GM21619 (cell line): ENCODE measurements at regions not wholly inside any gene's neighbourhood (a gene's known extent, or its start where the extent isn't known, plus 50 kb on each side); places are given as distances from the start of the nearest gene placed in this dataset.
"Not testable (repeated sequence)": the region's sequence is repeated elsewhere in the genome, so short reads cannot be mapped to it uniquely, and the experiment has no call there.

Experiments used
- ATAC-seq: cut with Tn5 transposase; IDR thresholded peaks from one replicate; pipeline ENCODE4 v1.9.1; 2021; ENCODE audit not compliant: unreplicated experiment

- not testable (repeated sequence) for ATAC-seq
Measured at GRCh38 chr15:20204177-20204866, 337.3 kb downstream of the GOLGA6L6 start.

GRCh38 chr15:20203649-20204150 lies 337.9 kb downstream of the GOLGA6L6 start:
- not testable (repeated sequence) for ATAC-seq

- not testable (repeated sequence) for ATAC-seq
Measured at GRCh38 chr15:20194591-20195198, 346.9 kb downstream of the GOLGA6L6 start.

GRCh38 chr15:20192982-20193929 lies 348.3 kb downstream of the GOLGA6L6 start:
- ATAC-seq = peak; percentile 87

GRCh38 chr15:20191508-20192125 lies 350.0 kb downstream of the GOLGA6L6 start:
- not testable (repeated sequence) for ATAC-seq

- not testable (repeated sequence) for ATAC-seq
Measured at GRCh38 chr15:20188611-20189010, 353.0 kb downstream of the GOLGA6L6 start.

GRCh38 chr15:20187370-20188355 lies 353.9 kb downstream of the GOLGA6L6 start:
- ATAC-seq = not testable (repeated sequence)

- not testable (repeated sequence) for ATAC-seq
Measured at GRCh38 chr15:20184879-20185278, 356.7 kb downstream of the GOLGA6L6 start.

- not testable (repeated sequence) for ATAC-seq
Measured at GRCh38 chr15:20168221-20168620, 373.4 kb downstream of the GOLGA6L6 start.

GRCh38 chr15:20153528-20153927 lies 388.1 kb downstream of the GOLGA6L6 start:
- not testable (repeated sequence) for ATAC-seq

GRCh38 chr15:20148679-20149078 lies 392.9 kb downstream of the GOLGA6L6 start:
- ATAC-seq = not testable (repeated sequence)

- ATAC-seq = not testable (repeated sequence)
Measured at GRCh38 chr15:20148008-20148407, 393.6 kb downstream of the GOLGA6L6 start.

GRCh38 chr15:20144333-20145036 lies 397.1 kb downstream of the GOLGA6L6 start:
- not testable (repeated sequence) for ATAC-seq

GRCh38 chr15:20142906-20143305 lies 398.7 kb downstream of the GOLGA6L6 start:
- not testable (repeated sequence) for ATAC-seq

- ATAC-seq = not testable (repeated sequence)
Measured at GRCh38 chr15:20142410-20142809, 399.2 kb downstream of the GOLGA6L6 start.

GRCh38 chr15:20124668-20125067 lies 416.9 kb downstream of the GOLGA6L6 start:
- ATAC-seq = not testable (repeated sequence)

- ATAC-seq = no peak
Measured at GRCh38 chr15:20106026-20106425, 435.6 kb downstream of the GOLGA6L6 start.

- not testable (repeated sequence) for ATAC-seq
Measured at GRCh38 chr15:20105011-20105990, 436.3 kb downstream of the GOLGA6L6 start.
